ENCODE measurements at regions not wholly inside any gene's neighbourhood (a gene's known extent, or its start where the extent isn't known, plus 50 kb on each side); places are given as distances from the start of the nearest gene placed in this dataset.

DNA sequence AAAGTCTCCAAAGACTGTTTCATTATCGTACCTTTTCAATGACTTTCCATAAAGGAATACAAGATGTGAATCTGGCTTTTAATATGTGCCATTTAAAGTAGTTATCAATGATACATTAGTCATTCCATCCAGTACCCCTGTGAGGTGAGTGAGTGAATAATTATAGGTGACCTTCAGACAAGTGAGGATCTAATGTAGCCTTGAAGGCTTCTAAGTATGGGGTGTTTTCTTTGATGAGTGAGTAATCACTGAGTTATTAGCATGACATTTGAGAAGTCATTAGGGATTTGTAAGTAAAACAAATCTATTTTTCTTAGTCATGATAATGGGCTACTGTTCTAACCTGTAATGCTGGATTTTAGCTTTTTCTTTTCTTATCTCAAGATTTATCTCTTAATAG, 831.4 kb downstream of the ADGRL2 start:
- no peak overlapping the region for H3K27ac ChIP-seq (ENCODE audit: low read depth, low read length)
- H3K9me3 ChIP-seq (ENCODE audit: control insufficient read depth in 3 of 3, low read length in 3 of 3): no peaks in the 10 kb centered on the region
- no peak overlapping the region for H3K9ac ChIP-seq (ENCODE audit: low read depth in 1 of 3, low read length in 3 of 3)
- no peaks in the 10 kb centered on the region for H3K27me3 ChIP-seq (ENCODE audit: control insufficient read depth in 3 of 3, insufficient read depth in 3 of 3, low read length in 3 of 3)
- H3K4me1 ChIP-seq (ENCODE audit: control insufficient read depth in 3 of 3, insufficient read depth in 3 of 3, low read length in 3 of 3): no peaks in the 10 kb centered on the region
- H3K36me3 ChIP-seq (ENCODE audit: control insufficient read depth in 3 of 3, insufficient read depth in 3 of 3, low read length in 3 of 3): no peaks in the 10 kb centered on the region
- no peak overlapping the region for H3K4me3 ChIP-seq (ENCODE audit: low read length in 3 of 3)

DNA sequence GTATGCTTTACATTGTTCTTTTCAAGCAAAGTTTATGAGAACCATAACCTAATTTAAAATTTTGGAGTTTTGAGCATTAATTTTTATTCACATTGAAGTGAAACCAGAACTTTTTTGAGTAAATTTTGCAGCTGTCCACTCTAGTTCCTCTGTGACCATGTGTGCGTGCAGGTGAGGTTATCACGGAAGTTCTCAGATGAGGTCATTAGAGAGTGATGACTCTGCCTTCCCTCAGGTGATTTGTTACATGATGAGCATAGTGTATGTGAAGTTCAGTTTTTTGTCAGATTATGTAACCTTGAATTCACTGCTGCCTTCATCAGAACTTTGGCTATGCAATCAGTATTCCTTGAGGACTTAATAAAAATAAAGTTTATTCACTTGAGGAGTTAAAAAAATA, 828.2 kb downstream of the ADGRL2 start:
- Histone ChIP-seq H3K4me3 (ENCODE audit: low read length in 3 of 3) (no peak overlapping the region), H3K4me1 (ENCODE audit: control insufficient read depth in 3 of 3, insufficient read depth in 3 of 3, low read length in 3 of 3) (no peaks in the 10 kb centered on the region), H3K36me3 (ENCODE audit: control insufficient read depth in 3 of 3, insufficient read depth in 3 of 3, low read length in 3 of 3) (no peaks in the 10 kb centered on the region), H3K9ac (ENCODE audit: low read depth in 1 of 3, low read length in 3 of 3) (no peak overlapping the region), H3K27ac (ENCODE audit: low read depth, low read length) (no peak overlapping the region), H3K27me3 (ENCODE audit: control insufficient read depth in 3 of 3, insufficient read depth in 3 of 3, low read length in 3 of 3) (no peaks in the 10 kb centered on the region), H3K9me3 (ENCODE audit: control insufficient read depth in 3 of 3, low read length in 3 of 3) (peaks cover 0 to 3% (median 0%) of the 10 kb centered on the region in 3 donors)

DNA sequence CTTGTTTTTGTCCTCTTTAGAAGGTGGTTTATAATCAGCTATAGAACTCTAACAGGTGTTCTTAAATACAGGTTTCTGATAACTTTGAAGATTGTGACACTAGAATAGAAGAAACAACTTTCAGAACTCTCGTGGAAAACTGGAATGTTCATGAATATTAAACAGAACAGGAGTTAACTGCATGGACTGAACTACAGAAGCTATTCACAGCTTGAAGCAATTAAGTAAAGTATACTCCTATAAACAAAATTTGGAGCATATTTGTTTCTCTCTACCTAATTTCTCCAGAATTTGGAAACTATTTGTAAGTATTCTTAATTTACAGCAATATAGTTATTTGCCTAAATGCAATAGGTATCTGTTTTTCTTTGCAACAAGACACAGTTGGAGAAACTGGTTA, 824.8 kb downstream of the ADGRL2 start:
- H3K9ac ChIP-seq (ENCODE audit: low read depth in 1 of 3, low read length in 3 of 3): no peak overlapping the region
- peaks cover 0 to 3% (median 0%) of the 10 kb centered on the region in 3 donors for H3K9me3 ChIP-seq (ENCODE audit: control insufficient read depth in 3 of 3, low read length in 3 of 3)
- H3K36me3 ChIP-seq (ENCODE audit: control insufficient read depth in 3 of 3, insufficient read depth in 3 of 3, low read length in 3 of 3): no peaks in the 10 kb centered on the region
- no peak overlapping the region for H3K4me3 ChIP-seq (ENCODE audit: low read length in 3 of 3)
- H3K27me3 ChIP-seq (ENCODE audit: control insufficient read depth in 3 of 3, insufficient read depth in 3 of 3, low read length in 3 of 3): no peaks in the 10 kb centered on the region
- H3K27ac ChIP-seq (ENCODE audit: low read depth, low read length): no peak overlapping the region
- H3K4me1 ChIP-seq (ENCODE audit: control insufficient read depth in 3 of 3, insufficient read depth in 3 of 3, low read length in 3 of 3): no peaks in the 10 kb centered on the region

DNA sequence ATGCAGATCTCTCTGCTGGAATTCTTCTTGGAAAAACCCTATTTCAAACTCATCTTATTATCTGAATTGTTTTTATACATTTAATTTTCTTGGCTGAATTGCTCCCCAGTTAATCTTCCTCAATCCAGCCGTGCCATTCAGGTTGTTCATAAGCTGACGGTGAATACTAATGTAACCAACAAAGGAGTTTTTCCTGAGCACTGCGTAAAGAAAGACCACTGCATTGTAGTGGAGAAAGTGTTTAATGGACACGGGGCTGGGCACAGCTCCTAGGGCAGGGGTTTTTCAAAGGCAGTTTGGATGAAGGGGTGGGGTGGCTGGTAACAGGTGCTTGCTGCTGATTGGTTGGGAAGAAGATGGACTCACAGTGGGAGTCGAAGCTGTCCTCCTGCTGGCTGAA, 820.3 kb downstream of the ADGRL2 start:
- Histone ChIP-seq H3K36me3 (ENCODE audit: control insufficient read depth in 3 of 3, insufficient read depth in 3 of 3, low read length in 3 of 3) (no peaks in the 10 kb centered on the region), H3K4me1 (ENCODE audit: control insufficient read depth in 3 of 3, insufficient read depth in 3 of 3, low read length in 3 of 3) (no peaks in the 10 kb centered on the region), H3K27ac (ENCODE audit: low read depth, low read length) (no peak overlapping the region), H3K4me3 (ENCODE audit: low read length in 3 of 3) (no peak overlapping the region), H3K27me3 (ENCODE audit: control insufficient read depth in 3 of 3, insufficient read depth in 3 of 3, low read length in 3 of 3) (no peaks in the 10 kb centered on the region), H3K9me3 (ENCODE audit: control insufficient read depth in 3 of 3, low read length in 3 of 3) (no peaks in the 10 kb centered on the region), H3K9ac (ENCODE audit: low read depth in 1 of 3, low read length in 3 of 3) (no peak overlapping the region)

DNA sequence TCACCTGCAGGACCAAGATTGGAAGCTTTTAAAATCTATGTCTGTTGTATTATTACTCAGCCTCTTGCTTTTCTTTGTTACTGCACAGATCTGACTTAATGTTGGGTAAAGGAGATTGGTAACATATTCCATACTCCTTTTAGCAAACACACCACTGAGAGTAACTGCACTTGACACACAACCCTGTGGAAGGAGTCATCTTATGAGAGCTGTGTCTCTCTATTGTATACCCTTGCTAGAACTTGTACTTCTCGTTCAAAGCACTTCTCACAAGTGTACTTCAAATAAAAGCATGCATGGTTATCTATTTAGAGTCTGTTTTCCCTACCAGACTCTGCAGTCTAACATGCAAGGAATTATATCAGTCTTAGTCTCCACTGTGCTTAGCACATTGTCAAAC, 813.4 kb downstream of the ADGRL2 start:
- Histone ChIP-seq H3K9me3 (ENCODE audit: control insufficient read depth in 3 of 3, low read length in 3 of 3) (no peaks in the 10 kb centered on the region), H3K9ac (ENCODE audit: low read depth in 1 of 3, low read length in 3 of 3) (no peak overlapping the region), H3K27me3 (ENCODE audit: control insufficient read depth in 3 of 3, insufficient read depth in 3 of 3, low read length in 3 of 3) (no peaks in the 10 kb centered on the region), H3K36me3 (ENCODE audit: control insufficient read depth in 3 of 3, insufficient read depth in 3 of 3, low read length in 3 of 3) (no peaks in the 10 kb centered on the region), H3K4me3 (ENCODE audit: low read length in 3 of 3) (no peak overlapping the region), H3K27ac (ENCODE audit: low read depth, low read length) (no peak overlapping the region), H3K4me1 (ENCODE audit: control insufficient read depth in 3 of 3, insufficient read depth in 3 of 3, low read length in 3 of 3) (no peaks in the 10 kb centered on the region)

DNA sequence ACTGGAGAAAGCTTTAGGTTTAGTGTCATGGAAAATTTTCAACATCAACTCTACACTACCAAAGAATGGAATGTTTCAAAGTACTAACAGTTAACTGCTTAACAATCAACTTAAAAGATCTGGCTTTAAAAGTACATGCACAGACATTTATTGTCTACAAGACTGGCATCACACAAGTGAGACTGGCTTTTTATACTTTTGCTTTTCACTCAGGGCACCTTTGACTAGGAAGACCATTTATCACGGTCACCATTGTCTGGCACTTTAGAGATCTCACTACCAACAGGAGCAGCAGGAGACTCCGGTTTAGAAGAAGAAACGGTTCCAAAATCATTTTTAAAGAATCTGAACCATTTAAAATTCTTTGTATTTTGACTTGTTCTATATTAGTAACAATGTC, 812.3 kb downstream of the ADGRL2 start:
- Histone ChIP-seq H3K4me3 (ENCODE audit: low read length in 3 of 3) (no peak overlapping the region), H3K9ac (ENCODE audit: low read depth in 1 of 3, low read length in 3 of 3) (no peak overlapping the region), H3K27me3 (ENCODE audit: control insufficient read depth in 3 of 3, insufficient read depth in 3 of 3, low read length in 3 of 3) (no peaks in the 10 kb centered on the region), H3K27ac (ENCODE audit: low read depth, low read length) (no peak overlapping the region), H3K36me3 (ENCODE audit: control insufficient read depth in 3 of 3, insufficient read depth in 3 of 3, low read length in 3 of 3) (no peaks in the 10 kb centered on the region), H3K9me3 (ENCODE audit: control insufficient read depth in 3 of 3, low read length in 3 of 3) (no peaks in the 10 kb centered on the region), H3K4me1 (ENCODE audit: control insufficient read depth in 3 of 3, insufficient read depth in 3 of 3, low read length in 3 of 3) (no peaks in the 10 kb centered on the region)

DNA sequence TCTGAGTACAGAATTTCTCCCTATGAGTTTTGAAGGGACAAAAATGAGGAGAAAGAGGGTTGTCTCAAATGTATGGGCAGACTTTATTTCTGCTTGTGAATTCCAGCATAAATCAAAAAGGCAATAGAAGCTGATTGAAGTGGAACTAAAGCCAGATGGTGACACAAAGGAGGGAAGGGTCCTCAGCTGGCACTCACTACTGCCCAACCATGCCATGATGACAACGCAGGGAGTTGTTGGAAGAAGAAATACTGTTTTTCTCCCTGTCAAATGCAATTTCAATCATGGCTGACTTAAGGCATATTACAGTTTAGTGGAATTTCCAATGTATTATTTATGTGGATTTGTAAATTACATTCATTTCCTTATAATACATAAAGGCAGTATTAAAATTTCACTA, 805.8 kb downstream of the ADGRL2 start:
- no peak overlapping the region for H3K4me3 ChIP-seq (ENCODE audit: low read length in 3 of 3)

DNA sequence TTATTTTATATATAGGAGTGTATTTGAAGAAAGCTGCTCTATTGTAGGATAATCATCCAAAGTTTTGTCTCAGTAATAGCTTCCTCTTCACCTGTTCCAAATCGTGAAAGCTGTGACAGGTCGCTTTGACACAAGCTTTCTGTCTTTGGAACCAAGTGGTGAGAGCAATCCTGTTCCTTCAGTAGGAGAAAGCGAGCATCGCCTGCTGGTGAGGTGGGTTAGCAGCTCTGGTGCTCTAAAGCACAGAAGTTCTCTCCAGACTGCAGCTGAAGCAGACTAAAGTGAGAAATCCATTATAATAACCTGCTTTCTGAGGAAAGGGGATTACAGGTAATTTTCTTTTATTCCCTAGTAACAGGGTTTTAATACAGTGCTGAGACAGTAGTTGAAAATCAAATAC, 803.8 kb downstream of the ADGRL2 start:
- H3K27ac ChIP-seq (ENCODE audit: low read depth, low read length): no peak overlapping the region

More for the DNA sequence above, 805.8 kb downstream of the ADGRL2 start:
- no peak overlapping the region for H3K9ac ChIP-seq (ENCODE audit: low read depth in 1 of 3, low read length in 3 of 3)
- no peaks in the 10 kb centered on the region for H3K4me1 ChIP-seq (ENCODE audit: control insufficient read depth in 3 of 3, insufficient read depth in 3 of 3, low read length in 3 of 3)
- no peaks in the 10 kb centered on the region for H3K36me3 ChIP-seq (ENCODE audit: control insufficient read depth in 3 of 3, insufficient read depth in 3 of 3, low read length in 3 of 3)
- H3K9me3 ChIP-seq (ENCODE audit: control insufficient read depth in 3 of 3, low read length in 3 of 3): no peaks in the 10 kb centered on the region
- H3K27ac ChIP-seq (ENCODE audit: low read depth, low read length): no peak overlapping the region
- H3K27me3 ChIP-seq (ENCODE audit: control insufficient read depth in 3 of 3, insufficient read depth in 3 of 3, low read length in 3 of 3): no peaks in the 10 kb centered on the region

DNA sequence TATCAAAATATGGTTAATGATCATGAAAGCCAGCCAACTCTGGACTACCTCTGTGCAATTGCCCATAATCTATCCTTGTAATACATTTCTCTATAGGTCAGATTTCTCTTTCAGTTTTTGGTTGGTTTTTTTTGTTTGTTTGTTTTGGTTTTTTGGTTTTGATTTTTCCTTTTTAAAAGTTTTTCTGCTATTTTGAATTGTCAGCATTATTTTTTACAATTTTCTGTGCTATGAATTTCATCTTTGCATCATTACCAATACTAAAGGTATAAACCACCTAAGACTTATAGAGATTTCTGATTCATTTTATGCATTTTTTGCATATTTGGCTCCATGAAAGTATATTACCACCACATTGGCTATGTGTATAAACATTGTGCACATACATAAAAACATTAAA, 799.6 kb downstream of the ADGRL2 start:
- H3K9ac ChIP-seq (ENCODE audit: low read depth in 1 of 3, low read length in 3 of 3): no peak overlapping the region
- no peak overlapping the region for H3K4me3 ChIP-seq (ENCODE audit: low read length in 3 of 3)
- no peak overlapping the region for H3K27ac ChIP-seq (ENCODE audit: low read depth, low read length)
- H3K9me3 ChIP-seq (ENCODE audit: control insufficient read depth in 3 of 3, low read length in 3 of 3): no peaks in the 10 kb centered on the region
- H3K4me1 ChIP-seq (ENCODE audit: control insufficient read depth in 3 of 3, insufficient read depth in 3 of 3, low read length in 3 of 3): no peaks in the 10 kb centered on the region
- H3K36me3 ChIP-seq (ENCODE audit: control insufficient read depth in 3 of 3, insufficient read depth in 3 of 3, low read length in 3 of 3): no peaks in the 10 kb centered on the region
- H3K27me3 ChIP-seq (ENCODE audit: control insufficient read depth in 3 of 3, insufficient read depth in 3 of 3, low read length in 3 of 3): no peaks in the 10 kb centered on the region

More for the DNA sequence above, 803.8 kb downstream of the ADGRL2 start:
- Histone ChIP-seq H3K9me3 (ENCODE audit: control insufficient read depth in 3 of 3, low read length in 3 of 3) (no peaks in the 10 kb centered on the region), H3K4me1 (ENCODE audit: control insufficient read depth in 3 of 3, insufficient read depth in 3 of 3, low read length in 3 of 3) (no peaks in the 10 kb centered on the region), H3K4me3 (ENCODE audit: low read length in 3 of 3) (no peak overlapping the region), H3K36me3 (ENCODE audit: control insufficient read depth in 3 of 3, insufficient read depth in 3 of 3, low read length in 3 of 3) (no peaks in the 10 kb centered on the region), H3K9ac (ENCODE audit: low read depth in 1 of 3, low read length in 3 of 3) (no peak overlapping the region), H3K27me3 (ENCODE audit: control insufficient read depth in 3 of 3, insufficient read depth in 3 of 3, low read length in 3 of 3) (no peaks in the 10 kb centered on the region)

DNA sequence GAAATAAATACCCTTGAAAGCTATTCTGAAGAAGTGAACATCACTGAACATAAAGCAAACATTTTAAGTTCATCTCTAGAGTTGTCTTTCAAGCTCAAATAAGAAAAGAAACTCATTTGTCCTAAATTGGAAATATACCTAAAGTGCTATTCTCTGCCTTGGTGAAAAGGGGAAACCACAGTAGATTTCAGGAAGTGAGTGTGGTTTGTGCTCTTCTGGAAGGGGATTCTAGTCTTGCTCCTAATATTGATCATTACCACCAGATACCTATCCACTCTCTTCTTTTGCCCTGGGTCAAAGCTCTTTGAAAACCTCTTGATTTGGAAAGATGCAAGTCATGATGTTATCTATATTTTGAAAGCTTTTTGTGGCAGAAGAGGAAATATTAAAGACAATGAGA, 798.1 kb downstream of the ADGRL2 start:
- Histone ChIP-seq H3K36me3 (ENCODE audit: control insufficient read depth in 3 of 3, insufficient read depth in 3 of 3, low read length in 3 of 3) (no peaks in the 10 kb centered on the region), H3K27me3 (ENCODE audit: control insufficient read depth in 3 of 3, insufficient read depth in 3 of 3, low read length in 3 of 3) (no peaks in the 10 kb centered on the region), H3K4me3 (ENCODE audit: low read length in 3 of 3) (no peak overlapping the region), H3K4me1 (ENCODE audit: control insufficient read depth in 3 of 3, insufficient read depth in 3 of 3, low read length in 3 of 3) (no peaks in the 10 kb centered on the region), H3K9me3 (ENCODE audit: control insufficient read depth in 3 of 3, low read length in 3 of 3) (no peaks in the 10 kb centered on the region), H3K27ac (ENCODE audit: low read depth, low read length) (no peak overlapping the region), H3K9ac (ENCODE audit: low read depth in 1 of 3, low read length in 3 of 3) (no peak overlapping the region)

DNA sequence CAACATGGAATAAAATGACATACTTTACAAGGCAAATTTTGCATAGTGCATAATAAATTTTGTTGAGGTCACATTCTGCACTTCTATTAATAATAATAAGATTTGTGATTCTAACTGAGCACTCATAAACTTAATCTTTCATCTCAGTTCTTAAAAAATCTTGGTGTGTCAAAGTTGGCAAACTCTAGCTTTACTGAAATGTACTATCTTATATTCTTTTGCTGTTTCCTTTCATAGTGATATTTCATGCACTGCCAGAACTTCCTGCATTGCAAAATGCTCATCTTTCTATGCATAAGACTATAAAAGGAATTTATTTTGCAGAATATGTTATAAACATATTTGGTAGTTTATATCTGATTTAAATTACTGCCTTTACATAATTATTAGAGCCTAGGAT, 797.6 kb downstream of the ADGRL2 start:
- H3K9ac ChIP-seq (ENCODE audit: low read depth in 1 of 3, low read length in 3 of 3): no peak overlapping the region
- H3K4me1 ChIP-seq (ENCODE audit: control insufficient read depth in 3 of 3, insufficient read depth in 3 of 3, low read length in 3 of 3): no peaks in the 10 kb centered on the region
- no peaks in the 10 kb centered on the region for H3K36me3 ChIP-seq (ENCODE audit: control insufficient read depth in 3 of 3, insufficient read depth in 3 of 3, low read length in 3 of 3)
- H3K27me3 ChIP-seq (ENCODE audit: control insufficient read depth in 3 of 3, insufficient read depth in 3 of 3, low read length in 3 of 3): no peaks in the 10 kb centered on the region
- H3K4me3 ChIP-seq (ENCODE audit: low read length in 3 of 3): no peak overlapping the region
- H3K9me3 ChIP-seq (ENCODE audit: control insufficient read depth in 3 of 3, low read length in 3 of 3): no peaks in the 10 kb centered on the region
- no peak overlapping the region for H3K27ac ChIP-seq (ENCODE audit: low read depth, low read length)

All from skeletal muscle tissue (tissue), 3 donors.